ENCODE measurements at regions not wholly inside any gene's neighbourhood (a gene's known extent, or its start where the extent isn't known, plus 50 kb on each side); places are given as distances from the start of the nearest gene placed in this dataset.

DNA sequence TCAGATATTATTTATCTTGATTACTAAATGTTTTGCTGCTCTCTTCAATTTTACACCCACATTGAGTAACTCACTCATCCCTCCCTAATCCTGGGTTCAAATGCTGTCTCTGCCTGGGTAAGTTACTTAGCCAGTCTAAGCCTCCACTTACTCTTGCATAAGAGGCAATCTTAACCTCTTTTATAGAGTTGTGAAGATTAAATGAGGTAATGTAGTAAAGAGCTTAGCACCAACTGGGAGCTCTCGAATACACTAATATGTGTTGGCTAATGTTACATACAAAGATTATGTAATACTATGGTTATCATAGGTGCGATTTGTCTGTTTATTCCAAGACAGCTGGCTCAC lies 134.4 kb upstream of the STMND1 start:
- WGBS, 2 donors: 68 to 74% methylated on average over 2 of the region's 2 CpGs
- intact Hi-C loops (cut with DNase I; ENCODE audit: low total_unique reads): loop anchor here (10.0 kb wide), 1 partner anchor 633 kb away; no protein-coding TSS in a partner anchor
- H3K4me3 ChIP-seq (ENCODE audit: low read depth, poor library complexity, severe bottlenecking): no peak overlapping the region
- DNase-seq (ENCODE audit: low spot score in 2 of 2): no peak
- TF ChIP-seq, protein P1, sequence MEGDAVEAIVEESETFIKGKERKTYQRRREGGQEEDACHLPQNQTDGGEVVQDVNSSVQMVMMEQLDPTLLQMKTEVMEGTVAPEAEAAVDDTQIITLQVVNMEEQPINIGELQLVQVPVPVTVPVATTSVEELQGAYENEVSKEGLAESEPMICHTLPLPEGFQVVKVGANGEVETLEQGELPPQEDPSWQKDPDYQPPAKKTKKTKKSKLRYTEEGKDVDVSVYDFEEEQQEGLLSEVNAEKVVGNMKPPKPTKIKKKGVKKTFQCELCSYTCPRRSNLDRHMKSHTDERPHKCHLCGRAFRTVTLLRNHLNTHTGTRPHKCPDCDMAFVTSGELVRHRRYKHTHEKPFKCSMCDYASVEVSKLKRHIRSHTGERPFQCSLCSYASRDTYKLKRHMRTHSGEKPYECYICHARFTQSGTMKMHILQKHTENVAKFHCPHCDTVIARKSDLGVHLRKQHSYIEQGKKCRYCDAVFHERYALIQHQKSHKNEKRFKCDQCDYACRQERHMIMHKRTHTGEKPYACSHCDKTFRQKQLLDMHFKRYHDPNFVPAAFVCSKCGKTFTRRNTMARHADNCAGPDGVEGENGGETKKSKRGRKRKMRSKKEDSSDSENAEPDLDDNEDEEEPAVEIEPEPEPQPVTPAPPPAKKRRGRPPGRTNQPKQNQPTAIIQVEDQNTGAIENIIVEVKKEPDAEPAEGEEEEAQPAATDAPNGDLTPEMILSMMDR (IDR thresholded peaks at IDR 0.05): no peak
- no peak for TF ChIP-seq POLR2A (IDR thresholded peaks at IDR 0.05)

DNA sequence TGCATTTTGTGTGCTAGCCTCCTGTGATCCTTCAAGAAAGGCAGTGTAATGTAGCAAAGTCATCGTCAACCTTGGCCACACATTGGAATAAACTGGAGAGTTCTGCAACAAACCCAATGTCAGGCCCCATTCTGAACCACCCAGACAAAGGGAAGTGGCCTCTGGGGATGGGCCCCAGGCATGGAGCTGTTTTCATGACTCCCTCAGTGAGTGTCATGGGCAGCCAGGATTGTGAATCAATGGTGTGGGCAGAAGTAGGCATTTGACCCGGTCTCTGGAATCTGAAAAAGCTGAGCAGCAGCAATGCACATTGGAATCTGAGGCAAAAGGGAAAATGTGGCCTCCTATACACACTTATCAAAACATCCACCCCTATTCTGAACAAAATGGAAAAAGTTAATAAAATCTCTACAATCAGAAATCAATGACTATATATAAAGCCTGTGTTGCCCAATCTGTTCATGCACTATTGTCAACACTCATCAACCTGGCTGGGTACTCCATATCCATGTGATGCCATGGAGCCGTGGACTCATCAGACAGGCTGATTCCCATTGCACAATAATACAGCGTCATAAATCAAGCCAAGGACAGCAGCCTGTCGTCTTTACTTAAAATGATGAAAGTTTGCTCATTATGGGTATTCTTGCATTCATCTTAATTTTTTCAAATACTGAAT lies 134.9 kb upstream of the STMND1 start:
- no peak for TF ChIP-seq POLR2A (IDR thresholded peaks at IDR 0.05)
- TF ChIP-seq, protein P1 (IDR thresholded peaks at IDR 0.05): no peak
- no peak overlapping the region for H3K4me3 ChIP-seq (ENCODE audit: low read depth, poor library complexity, severe bottlenecking)
- intact Hi-C loops (cut with DNase I; ENCODE audit: low total_unique reads): loop anchor here (10.0 kb wide), 1 partner anchor 632 kb away; no protein-coding TSS in a partner anchor
- peak in 1 of 2 donors; percentile 34 for DNase-seq (ENCODE audit: low spot score in 2 of 2)
- 74 to 78% methylated on average over 5 of the region's 5 CpGs for WGBS, 2 donors

DNA sequence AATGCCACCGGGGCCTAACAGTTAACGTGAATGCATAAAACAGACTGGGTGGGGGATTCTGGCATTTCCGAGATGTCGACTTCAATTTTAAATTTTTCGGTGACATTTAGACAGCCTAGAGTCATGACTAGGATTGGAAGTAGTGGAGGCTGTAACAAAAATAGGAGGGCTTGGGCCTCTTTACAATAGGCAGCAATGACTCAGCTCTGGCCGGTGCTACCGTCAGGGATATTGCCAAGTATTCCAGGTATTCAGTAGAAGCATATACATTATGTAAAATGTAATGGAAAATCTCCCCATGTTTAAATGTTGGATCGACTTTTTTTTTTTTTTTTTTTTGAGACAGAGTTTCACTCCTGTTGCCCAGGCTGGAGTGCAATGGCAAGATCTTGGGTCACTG lies 136.2 kb upstream of the STMND1 start:
- 89 to 91% methylated on average over 8 of the region's 8 CpGs for WGBS, 2 donors
- intact Hi-C loops (cut with DNase I; ENCODE audit: low total_unique reads): loop anchor here (10.0 kb wide), 1 partner anchor 631 kb away; no protein-coding TSS in a partner anchor
- TF ChIP-seq, protein P1 (IDR thresholded peaks at IDR 0.05): no peak
- no peak for TF ChIP-seq POLR2A (IDR thresholded peaks at IDR 0.05)
- no peak for DNase-seq (ENCODE audit: low spot score in 2 of 2)
- H3K4me3 ChIP-seq (ENCODE audit: low read depth, poor library complexity, severe bottlenecking): no peak overlapping the region

DNA sequence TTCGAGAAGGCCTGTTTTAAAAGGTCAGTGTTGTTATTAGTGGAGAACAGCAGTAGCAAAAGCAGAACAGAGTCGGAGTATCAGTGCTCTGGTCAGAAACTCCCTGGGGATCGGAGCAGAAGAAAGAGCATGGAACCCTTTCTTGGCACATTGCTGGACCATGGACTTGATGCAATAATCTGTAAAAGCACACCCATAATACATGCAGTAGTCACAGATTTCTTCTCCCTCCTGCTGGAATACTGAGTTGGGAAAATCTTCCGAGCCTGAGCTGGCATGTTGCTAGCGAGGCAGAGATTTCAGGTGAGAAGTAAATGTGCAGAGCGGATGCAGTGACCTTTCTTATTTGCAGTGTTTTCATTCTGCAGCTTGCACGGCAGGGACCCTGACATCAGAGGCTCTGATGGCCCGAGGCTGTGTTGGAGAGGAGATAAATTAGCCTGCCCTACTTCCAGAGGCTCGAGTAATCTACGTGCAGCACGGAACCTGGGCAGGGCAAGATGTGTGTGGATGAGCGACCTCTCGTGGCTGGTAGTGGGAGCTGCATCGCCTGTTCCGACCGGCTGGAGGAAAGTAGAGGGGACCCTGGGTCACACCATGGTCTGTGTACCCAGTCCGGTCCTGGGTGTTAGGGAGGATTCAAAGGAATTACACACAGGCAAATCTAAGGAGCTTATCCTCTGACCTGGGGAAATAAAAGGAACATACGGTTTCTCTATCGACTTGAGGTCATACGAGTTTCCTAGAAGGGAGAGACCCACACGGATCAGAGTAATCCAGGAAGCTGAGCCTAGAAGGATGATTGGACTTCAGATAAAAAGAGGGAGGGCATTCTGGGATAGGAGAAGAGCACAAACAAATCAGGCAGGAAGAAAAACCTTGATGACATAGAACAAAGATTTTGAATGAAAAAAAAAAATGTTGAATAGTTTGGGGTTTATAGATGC lies 137.0 kb upstream of the STMND1 start:
- H3K4me3 ChIP-seq (ENCODE audit: low read depth, poor library complexity, severe bottlenecking): no peak overlapping the region
- 22 to 29% methylated on average over 20 to 21 of the region's 21 CpGs for WGBS, 2 donors
- intact Hi-C loops (cut with DNase I; ENCODE audit: low total_unique reads): loop anchor here (5.0 to 10.0 kb wide), 2 partner anchors 198 to 630 kb away; no protein-coding TSS in a partner anchor
- TF ChIP-seq, protein P1 (IDR thresholded peaks at IDR 0.05): peak in 1 of 3 donors; percentile 41
- TF ChIP-seq POLR2A (IDR thresholded peaks at IDR 0.05): no peak
- DNase-seq (ENCODE audit: low spot score in 2 of 2): peak; percentile 63 to 92

DNA sequence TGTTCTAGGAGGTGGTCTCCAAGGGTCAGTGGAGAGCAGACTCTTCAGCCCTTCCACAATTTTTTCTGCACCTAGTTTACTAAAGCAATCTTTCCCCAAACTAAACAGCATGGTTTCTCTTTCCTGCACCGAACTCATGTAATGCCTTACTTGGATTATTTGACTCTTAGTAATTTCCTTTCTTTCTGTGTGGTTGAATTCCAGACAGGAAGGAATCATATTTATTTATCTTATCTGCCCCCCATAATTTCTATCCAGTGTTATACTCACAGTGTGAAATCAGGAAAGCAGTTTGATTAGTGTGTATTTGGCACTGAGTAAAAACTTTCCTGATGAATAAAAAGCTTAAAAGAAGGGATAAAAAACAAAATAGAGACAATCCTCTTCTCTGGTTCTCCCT lies 140.3 kb upstream of the STMND1 start:
- intact Hi-C loops (cut with DNase I; ENCODE audit: low total_unique reads): loop anchor here (5.0 to 10.0 kb wide), 2 partner anchors 194 to 627 kb away; no protein-coding TSS in a partner anchor
- TF ChIP-seq, protein P1 (IDR thresholded peaks at IDR 0.05): no peak
- no peak for TF ChIP-seq POLR2A (IDR thresholded peaks at IDR 0.05)
- H3K4me3 ChIP-seq (ENCODE audit: low read depth, poor library complexity, severe bottlenecking): no peak overlapping the region
- no peak for DNase-seq (ENCODE audit: low spot score in 2 of 2)
- WGBS, 2 donors: 72 to 86% methylated on average over 1 of the region's 1 CpG
